HG03025 (cell line): ENCODE measurements at regions not wholly inside any gene's neighbourhood (a gene's known extent, or its start where the extent isn't known, plus 50 kb on each side); places are given as distances from the start of the nearest gene placed in this dataset.

ENCODE experiments used
- ATAC-seq: cut with Tn5 transposase; IDR thresholded peaks from one replicate; pipeline ENCODE4 v1.9.1; 2021; ENCODE audit warnings: mild to moderate bottlenecking, moderate library complexity; ENCODE audit not compliant: unreplicated experiment, low FRiP score

DNA sequence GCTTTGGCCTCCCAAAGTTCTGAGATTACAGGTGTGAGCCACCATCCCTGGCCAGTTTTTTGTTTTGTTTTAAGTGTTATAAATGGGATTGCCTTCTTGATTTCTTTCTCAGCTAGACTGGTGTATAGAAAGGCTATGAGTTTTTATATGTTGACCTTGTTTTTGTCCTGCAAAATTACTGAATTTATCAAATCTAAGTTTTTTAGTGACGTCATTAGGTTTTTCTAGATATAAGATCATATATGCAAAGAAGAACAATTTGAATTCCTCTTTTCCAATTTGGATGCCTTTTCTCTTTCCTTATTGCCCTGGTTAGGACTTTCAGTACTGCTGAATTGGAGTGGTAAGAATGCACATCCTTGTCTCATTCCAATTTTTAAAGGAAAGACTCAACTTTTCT, 81.3 kb upstream of the MOCS1 start:
- no peak for ATAC-seq

DNA sequence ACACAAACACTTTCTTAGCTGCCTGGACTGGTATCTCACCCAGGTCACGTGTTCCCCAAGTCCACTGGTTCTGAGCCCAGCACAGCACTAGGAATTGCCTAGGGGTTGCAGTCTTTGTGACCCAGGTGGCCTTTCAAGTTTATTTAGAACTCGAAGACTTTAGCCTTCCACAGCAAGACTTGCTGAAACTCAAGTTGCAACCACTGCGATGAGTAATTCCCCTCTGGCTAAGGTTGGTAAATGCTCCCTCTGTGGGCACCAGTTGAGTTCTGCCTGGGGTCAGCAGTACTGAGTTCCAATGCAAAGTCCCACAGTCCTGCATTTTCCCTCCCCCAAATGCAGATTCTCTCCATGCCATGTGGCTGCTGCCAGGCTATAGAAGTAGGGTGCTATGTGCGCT, 77.6 kb upstream of the MOCS1 start:
- no peak for ATAC-seq

DNA sequence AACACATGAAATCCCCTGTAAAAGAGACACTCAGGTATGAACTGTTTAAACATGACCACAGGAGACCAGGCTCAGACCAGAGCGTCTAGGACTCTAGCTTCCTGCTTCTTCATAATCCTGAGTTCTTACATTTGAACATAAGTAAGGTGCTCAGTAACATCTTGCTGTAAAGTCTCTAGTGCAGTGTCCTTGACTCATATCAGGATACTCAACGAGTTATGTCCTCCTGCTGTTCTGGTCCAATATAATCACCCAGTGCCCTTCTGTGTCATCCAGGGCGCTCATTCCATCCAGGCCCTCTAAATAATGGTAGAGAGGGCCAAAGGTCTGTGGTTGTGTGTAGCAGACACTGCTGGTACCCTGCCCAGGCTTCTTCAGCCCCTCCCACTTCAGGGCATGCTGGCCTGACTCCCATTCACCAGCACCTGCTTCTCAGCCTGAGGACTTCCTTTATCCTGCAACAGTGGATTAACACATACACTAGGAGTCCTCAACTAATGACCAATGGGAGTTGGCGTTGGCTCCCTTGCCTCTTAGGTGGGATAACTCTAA, 66.8 kb upstream of the MOCS1 start:
- ATAC-seq, result no peak

DNA sequence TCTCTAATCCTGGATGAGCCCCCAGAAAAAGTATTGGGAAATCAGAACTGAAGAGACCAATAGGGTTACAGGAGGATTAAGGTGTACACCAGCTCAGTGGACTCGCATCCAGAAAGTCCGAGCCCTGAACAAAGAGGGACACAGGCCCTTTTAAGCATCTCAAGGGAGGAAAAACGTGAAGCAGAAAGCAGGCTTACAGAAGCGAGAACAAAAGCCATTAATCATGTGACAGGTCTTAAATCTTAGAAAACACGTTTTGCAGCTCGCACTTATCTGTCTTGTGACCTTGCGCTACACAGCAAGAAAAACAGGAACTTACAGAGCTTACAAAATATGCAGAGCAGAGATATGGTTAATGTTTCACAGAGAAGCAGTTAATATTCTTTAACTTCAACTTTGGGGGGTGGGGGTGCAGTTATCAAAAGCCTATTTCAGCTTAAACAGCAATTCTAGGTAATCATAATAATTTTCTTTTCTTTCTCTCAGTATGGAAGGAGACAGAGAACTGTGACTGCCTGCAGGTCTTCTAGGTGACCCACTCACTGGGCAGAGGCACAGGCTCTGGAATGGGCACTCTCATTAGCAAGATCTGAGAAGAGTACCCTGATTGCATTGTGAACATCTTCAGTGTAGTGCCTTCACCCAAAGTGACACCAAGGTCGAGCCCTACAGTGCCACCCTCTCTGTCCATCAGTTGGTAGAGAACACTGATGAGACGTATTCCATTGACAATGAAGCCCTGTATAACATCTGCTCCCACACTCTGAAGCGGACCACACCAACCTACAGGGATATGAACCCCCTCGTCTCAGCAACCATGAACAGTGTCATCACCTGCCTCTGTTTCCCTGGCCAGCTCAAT, 65.0 kb upstream of the MOCS1 start:
- no peak for ATAC-seq

DNA sequence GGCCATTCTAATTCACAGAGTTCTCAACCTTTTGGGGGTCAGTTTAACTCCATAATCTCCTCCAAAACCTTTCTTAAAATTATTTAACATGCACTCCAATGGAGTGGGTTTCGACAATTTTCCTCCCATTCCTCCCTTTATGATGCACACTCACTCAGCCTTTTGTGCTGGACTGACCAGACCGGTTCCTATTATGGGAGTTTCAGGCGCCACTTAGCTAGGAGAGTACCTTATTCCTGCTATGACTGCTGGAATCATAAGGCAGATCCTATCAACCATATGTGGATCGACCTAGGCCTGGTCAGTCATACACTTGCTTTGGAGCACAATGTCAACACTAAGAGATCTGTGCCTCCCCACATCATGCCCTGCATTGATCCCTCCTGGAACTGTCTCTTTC, 63.9 kb upstream of the MOCS1 start:
- no peak for ATAC-seq

DNA sequence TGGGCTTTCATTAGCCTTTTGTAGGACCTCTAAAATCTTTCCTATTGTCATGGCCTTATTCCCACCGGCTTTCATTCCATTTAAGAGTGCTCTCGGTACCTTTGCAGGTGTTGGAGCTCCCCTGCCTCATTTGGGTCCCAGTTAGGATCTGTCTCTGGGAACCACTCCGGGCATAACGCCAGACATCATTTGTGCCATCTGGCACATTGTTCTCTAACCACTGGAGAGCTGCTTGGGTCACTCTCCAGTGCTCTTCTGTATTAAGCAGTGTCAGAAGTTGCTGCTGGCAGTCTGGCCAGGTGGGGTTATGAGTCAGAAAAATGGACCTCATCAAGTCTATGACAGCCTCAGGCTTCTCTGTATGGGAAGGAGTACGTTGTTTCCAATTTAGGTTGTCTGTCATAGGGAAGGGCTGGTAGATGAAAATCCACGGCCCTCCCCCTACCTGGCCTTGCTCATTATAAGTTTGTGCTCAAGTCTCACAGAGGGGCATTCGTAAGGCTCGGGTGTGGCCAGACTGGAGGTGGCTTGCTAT, 62.9 kb upstream of the MOCS1 start:
- ATAC-seq, result no peak

DNA sequence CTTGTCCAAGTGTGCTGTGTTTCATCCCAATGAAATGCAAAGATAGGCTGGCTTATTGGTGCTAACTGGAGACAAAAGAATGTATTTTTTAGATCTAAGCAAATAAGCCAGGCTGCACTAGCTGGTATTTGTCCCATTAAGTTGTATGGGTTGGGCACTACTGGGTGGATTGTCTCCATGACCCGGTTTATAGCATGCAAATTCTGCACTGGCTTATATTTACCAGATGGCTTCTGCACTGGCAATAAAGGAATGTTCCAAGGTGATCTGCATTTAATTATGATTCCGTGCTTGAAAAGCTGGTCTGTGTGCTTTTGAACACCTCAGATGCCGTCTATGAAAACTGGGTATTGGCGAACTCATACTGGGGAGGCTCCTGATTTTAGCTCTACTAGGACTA, 61.4 kb upstream of the MOCS1 start:
- no peak for ATAC-seq

DNA sequence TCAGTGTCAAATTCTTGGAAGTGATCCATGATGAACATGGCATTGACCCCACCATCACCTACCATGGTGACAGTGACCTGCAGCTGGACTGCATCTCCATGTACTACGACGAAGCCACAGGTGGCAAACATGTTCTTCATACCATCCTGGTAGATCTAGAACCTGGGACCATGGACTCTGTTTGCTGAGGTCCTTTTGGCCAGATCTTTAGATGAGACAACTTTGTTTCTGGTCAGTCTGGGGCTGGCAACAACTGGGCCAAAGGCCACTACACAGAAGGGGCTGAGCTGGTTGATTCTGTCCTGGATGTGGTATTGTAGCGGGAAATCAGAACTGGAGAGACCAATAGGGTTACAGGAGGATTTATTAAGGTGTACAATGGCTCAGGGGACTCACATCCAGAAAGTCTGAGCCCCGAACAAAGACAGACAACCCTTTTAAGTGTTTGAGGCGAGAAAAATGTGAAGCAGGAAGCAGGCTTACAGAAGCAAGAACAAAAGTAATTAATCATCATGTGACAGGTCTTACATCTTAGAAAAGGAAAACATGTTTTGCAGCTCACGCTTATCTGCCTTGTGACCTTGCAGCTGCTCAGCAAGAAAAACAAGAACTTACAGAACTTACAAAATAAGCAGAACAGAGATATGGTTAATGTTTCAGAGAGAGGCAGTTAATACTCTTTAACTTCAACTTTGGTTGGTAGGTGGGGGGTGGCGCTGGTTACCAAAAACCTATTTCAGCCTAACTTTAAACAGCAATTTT, 58.8 kb upstream of the MOCS1 start:
- ATAC-seq, result no peak
